Hepatocyte (in vitro differentiated cells): ENCODE measurements at regions not wholly inside any gene's neighbourhood (a gene's known extent, or its start where the extent isn't known, plus 50 kb on each side); places are given as distances from the start of the nearest gene placed in this dataset.

ENCODE experiments used
- CTCF ChIP-seq: fragments of 200-600 bp; sonication (generic); IDR thresholded peaks from 2 replicates; pipeline ENCODE4 v1.5.1; 2016; ENCODE audit warnings: antibody characterized with exemption, mild to moderate bottlenecking; ENCODE audit not compliant: poor library complexity
- EZH2 ChIP-seq: fragments of 200-600 bp; sonication (generic); IDR thresholded peaks from 2 replicates; pipeline ENCODE4 v1.6.1; 2016; ENCODE audit warnings: antibody characterized with exemption, mild to moderate bottlenecking, borderline replicate concordance
- EZH2phosphoT487 ChIP-seq: fragments of 200-600 bp; sonication (generic); IDR thresholded peaks from one replicate; pipeline ENCODE4 v1.6.1; 2018; ENCODE audit warnings: antibody characterized with exemption, mild to moderate bottlenecking, low read depth, moderate library complexity; ENCODE audit not compliant: unreplicated experiment, severe bottlenecking

GRCh38 chr12:124123296-124124000 lies 150.4 kb downstream of the ZNF664 start:
- no peak for TF ChIP-seq CTCF
- no peak for TF ChIP-seq EZH2
- no peak for TF ChIP-seq EZH2phosphoT487
